Cardiac fibroblast (primary cell): ENCODE measurements at regions not wholly inside any gene's neighbourhood (a gene's known extent, or its start where the extent isn't known, plus 50 kb on each side); places are given as distances from the start of the nearest gene placed in this dataset.

Source experiments
- DNase-seq, 2 donors: peaks; one replicate each; pipeline versions ENCODE4 v3.0.0 to v3.0.0-alpha.2; 2010; ENCODE audit warnings: low read depth in 2 of 2
- H3K4me3 ChIP-seq, 2 donors: replicated peaks in 1 of 2; 1 replicate in 1 of 2; 2 replicates in 1 of 2; pipeline ENCODE4 v1.5.1; 2011; ENCODE audit warnings: low read depth in 2 of 2, low read length in 2 of 2, mild to moderate bottlenecking in 2 of 2, moderate library complexity in 1 of 2
- TF ChIP-seq, protein P1 (sequence below): IDR thresholded peaks from one replicate; pipeline ENCODE4 v1.5.1; 2011; ENCODE audit warnings: low read depth, mild to moderate bottlenecking, low read length, inconsistent platforms

DNA sequence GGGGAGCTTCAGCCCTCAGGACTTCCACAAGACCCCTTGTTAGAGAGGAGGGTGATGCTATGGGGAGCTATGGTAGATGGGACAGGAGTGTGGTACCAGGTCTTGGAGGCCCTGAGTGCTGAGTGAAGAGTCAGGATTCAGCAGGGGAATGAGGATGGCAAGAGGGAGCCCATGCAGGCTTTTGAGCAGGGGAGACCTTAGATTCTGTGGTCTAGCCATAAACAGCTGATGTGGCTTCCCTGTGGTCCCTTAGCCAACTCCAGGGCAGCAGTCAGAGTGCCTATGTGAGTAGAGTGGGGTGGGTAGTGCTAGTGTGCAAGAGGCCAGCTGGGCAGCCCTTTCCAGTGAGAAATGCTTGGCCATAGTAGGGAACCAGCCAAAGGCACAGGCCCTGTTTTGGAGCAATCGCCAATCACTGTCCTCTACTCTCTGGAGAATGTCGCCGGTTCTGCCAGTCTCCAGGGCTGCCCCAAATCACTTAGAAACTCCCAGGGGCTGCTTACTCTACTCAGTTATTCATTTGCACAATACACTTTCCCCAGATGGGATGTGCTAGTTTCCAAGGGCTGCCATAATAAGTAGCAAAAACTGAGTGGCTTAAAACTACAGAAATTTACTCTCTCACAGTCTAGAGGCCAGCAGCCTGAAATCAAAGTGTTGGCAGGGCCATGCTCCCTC, 310.5 kb downstream of the SMAD2 start:
- no peak overlapping the region for H3K4me3 ChIP-seq
- no peak for DNase-seq
- TF ChIP-seq, protein P1, sequence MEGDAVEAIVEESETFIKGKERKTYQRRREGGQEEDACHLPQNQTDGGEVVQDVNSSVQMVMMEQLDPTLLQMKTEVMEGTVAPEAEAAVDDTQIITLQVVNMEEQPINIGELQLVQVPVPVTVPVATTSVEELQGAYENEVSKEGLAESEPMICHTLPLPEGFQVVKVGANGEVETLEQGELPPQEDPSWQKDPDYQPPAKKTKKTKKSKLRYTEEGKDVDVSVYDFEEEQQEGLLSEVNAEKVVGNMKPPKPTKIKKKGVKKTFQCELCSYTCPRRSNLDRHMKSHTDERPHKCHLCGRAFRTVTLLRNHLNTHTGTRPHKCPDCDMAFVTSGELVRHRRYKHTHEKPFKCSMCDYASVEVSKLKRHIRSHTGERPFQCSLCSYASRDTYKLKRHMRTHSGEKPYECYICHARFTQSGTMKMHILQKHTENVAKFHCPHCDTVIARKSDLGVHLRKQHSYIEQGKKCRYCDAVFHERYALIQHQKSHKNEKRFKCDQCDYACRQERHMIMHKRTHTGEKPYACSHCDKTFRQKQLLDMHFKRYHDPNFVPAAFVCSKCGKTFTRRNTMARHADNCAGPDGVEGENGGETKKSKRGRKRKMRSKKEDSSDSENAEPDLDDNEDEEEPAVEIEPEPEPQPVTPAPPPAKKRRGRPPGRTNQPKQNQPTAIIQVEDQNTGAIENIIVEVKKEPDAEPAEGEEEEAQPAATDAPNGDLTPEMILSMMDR = no peak

DNA sequence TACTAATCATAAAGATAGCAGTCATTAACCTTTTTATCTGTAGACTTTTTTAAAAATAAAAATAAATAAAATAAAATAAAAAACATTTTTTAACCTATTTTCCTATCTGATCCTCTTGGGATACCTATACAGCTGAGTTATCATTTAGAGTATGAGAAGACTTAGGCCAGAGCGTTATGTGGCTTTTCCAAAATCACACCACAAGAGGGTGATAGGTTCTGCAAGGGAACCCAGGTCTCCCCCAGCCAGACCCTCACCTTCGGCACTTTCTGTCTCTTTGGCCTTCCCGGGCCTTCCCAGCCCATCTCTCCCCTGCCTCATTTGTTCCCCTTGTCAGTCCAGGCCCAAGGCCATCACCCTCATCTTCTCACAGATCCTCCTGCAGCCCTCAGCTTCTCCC, 311.7 kb downstream of the SMAD2 start:
- TF ChIP-seq, protein P1 = no peak
- DNase-seq = no peak
- no peak overlapping the region for H3K4me3 ChIP-seq

GRCh38 chr18:47615043-47615442, 315.4 kb downstream of the SMAD2 start:
- DNase-seq = no peak
- TF ChIP-seq, protein P1 = no peak
- no peak overlapping the region for H3K4me3 ChIP-seq

- TF ChIP-seq, protein P1 = no peak
Observed at GRCh38 chr18:47613929-47614328, 316.5 kb downstream of the SMAD2 start.

DNA sequence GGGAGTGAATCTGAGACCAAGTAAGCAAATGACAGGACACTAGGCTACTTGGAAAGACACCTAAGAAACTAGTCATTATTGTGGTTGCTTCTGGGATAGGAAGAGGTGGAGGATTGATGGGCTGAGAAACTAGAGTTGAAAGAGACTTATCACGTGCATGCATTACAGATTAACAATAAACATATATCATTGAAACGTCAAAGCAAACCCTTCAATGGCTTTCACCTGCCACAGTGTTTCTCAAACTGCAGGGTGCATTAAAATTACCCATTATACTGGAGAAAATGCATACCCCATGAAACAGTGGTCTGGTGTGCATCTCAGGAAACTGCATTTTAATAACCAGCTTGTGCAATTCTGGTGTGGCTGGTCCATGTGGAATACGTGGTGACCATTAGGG, 318.8 kb downstream of the SMAD2 start:
- no peak overlapping the region for H3K4me3 ChIP-seq
- DNase-seq = no peak

More at GRCh38 chr18:47613929-47614328, 316.5 kb downstream of the SMAD2 start:
- H3K4me3 ChIP-seq = no peak overlapping the region
- no peak for DNase-seq

GRCh38 chr18:47606526-47606925, 323.9 kb downstream of the SMAD2 start:
- no peak for DNase-seq
- H3K4me3 ChIP-seq = no peak overlapping the region
- TF ChIP-seq, protein P1 = no peak

More for the DNA sequence above, 318.8 kb downstream of the SMAD2 start:
- TF ChIP-seq, protein P1 = no peak

- TF ChIP-seq, protein P1 = no peak
- no peak overlapping the region for H3K4me3 ChIP-seq
- no peak for DNase-seq
Observed at GRCh38 chr18:47605093-47605492, 325.4 kb downstream of the SMAD2 start.
